Stomach (tissue), 8 donors: ENCODE measurements at regions not wholly inside any gene's neighbourhood (a gene's known extent, or its start where the extent isn't known, plus 50 kb on each side); places are given as distances from the start of the nearest gene placed in this dataset.

Source experiments
- DNase-seq, 2 donors: peaks; one replicate each; pipeline versions ENCODE4 v3.0.0 to v3.0.0-alpha.2; 2013 to 2019
- H3K27ac ChIP-seq, 5 donors: fragments of 200-600 bp in 4 of 5; sonication (generic) in 4 of 5; one replicate each; pipeline ENCODE4 v1.5.1; 2013 to 2019; ENCODE audit warnings: mild to moderate bottlenecking in 1 of 5, moderate library complexity in 1 of 5
- H3K27me3 ChIP-seq, 3 donors: fragments of 200-600 bp; sonication (generic); one replicate each; pipeline ENCODE4 v1.5.1; 2017 to 2019; ENCODE audit warnings: mixed run types in 1 of 3
- H3K36me3 ChIP-seq, 4 donors: fragments of 200-600 bp; sonication (generic); 1 replicate in 3 of 4; 2 replicates in 1 of 4; pipeline ENCODE4 v1.5.1; 2016 to 2019
- H3K4me1 ChIP-seq, 4 donors: fragments of 200-600 bp; sonication (generic); one replicate each; pipeline ENCODE4 v1.5.1; 2016 to 2019
- H3K4me3 ChIP-seq, 4 donors: fragments of 200-600 bp; sonication (generic) in 3 of 4; one replicate each; pipeline ENCODE4 v1.5.1; 2016 to 2019; ENCODE audit warnings: mild to moderate bottlenecking in 1 of 4
- H3K9me3 ChIP-seq, 4 donors: fragments of 200-600 bp; sonication (generic); one replicate each; pipeline ENCODE4 v1.5.1; 2016 to 2019
- EP300 ChIP-seq: sonication (generic); formaldehyde crosslinking; IDR thresholded peaks from one replicate; pipeline ENCODE4 v1.6.1; 2017; ENCODE audit warnings: antibody characterized with exemption
- POLR2A ChIP-seq, 4 donors: fragments of 450-650 bp; IDR thresholded peaks; one replicate each; pipeline ENCODE4 v1.6.1; 2016; ENCODE audit warnings: antibody characterized with exemption in 4 of 4, control low read depth in 2 of 4, mild to moderate bottlenecking in 1 of 4, moderate library complexity in 1 of 4
- POLR2AphosphoS5 ChIP-seq, 3 donors: sonication (generic); formaldehyde crosslinking; IDR thresholded peaks; one replicate each; pipeline ENCODE4 v1.6.1; 2016; ENCODE audit warnings: antibody characterized with exemption in 3 of 3
- WGBS, 5 donors: extraction: QIAGEN DNeasy Blood & Tissue Kit in 3 of 5; methylation state at CpG; one replicate each; pipeline versions ENCODE4 v1.1.5 to v1.1.7; 2013 to 2018; 5-methylcytosine and 5-hydroxymethylcytosine counted together
- intact Hi-C: fragments of 100-400 bp; cut with DNase I; formaldehyde crosslinking; loops from one replicate; pipeline ENCODE4 v1.15.1; 2023; ENCODE audit warnings: low total_unique reads
- TF ChIP-seq, protein P1 (sequence below), 7 experiments: fragments of 450-650 bp in 4 of 7; fragments of 200-600 bp in 3 of 7; sonication (generic) in 3 of 7; IDR thresholded peaks; one replicate each; pipeline ENCODE4 v1.5.1; 2016 to 2019; ENCODE audit warnings: antibody characterized with exemption in 7 of 7, control low read depth in 2 of 7, mild to moderate bottlenecking in 1 of 7
- donor health status: healthy with polysubstance abuse.
- donor health status: Bipolar disorder and iron deficiency.
- donor health status: healthy.

DNA sequence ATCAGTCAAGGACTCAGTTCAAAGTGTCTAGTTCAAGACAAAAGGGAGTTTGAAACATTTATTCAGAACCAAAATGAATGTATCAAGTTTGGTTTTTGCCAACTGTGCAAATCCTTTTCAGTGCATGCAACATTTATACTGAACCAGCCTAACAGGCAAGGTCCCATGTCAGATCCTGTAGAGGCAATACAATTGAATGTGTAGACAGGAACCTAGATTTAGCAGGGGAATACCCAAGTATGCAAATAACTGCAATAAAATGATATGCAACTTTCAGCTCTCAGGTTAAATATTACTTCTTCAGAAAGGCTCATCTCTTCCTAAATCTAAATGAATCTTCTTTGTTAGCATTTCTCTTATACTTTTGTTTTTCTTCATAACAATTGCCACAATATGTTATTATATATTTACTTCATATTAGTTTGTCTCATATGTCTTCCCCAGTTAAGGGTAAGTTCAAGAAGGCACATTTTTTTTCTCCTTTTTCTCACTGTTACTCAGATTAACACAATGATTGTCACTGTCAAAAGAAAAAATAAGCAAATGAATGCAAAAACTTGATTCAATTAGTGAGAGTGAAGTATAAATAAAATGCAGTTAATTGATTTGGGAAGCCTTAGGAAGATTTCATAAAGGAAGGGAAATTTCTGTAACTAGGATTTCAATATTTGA, 163.9 kb upstream of the RASA1 start:
- H3K4me1 ChIP-seq: no peaks in the 10 kb centered on the region
- no peaks in the 10 kb centered on the region for H3K9me3 ChIP-seq
- DNase-seq: no peak
- no peak overlapping the region for H3K4me3 ChIP-seq
- H3K36me3 ChIP-seq: no peaks in the 10 kb centered on the region
- intact Hi-C loops: no loop called here
- TF ChIP-seq POLR2A (IDR thresholded peaks at IDR 0.05) (no peak), EP300 (no peak), POLR2AphosphoS5 (IDR thresholded peaks at IDR 0.05) (no peak)
- TF ChIP-seq, protein P1, sequence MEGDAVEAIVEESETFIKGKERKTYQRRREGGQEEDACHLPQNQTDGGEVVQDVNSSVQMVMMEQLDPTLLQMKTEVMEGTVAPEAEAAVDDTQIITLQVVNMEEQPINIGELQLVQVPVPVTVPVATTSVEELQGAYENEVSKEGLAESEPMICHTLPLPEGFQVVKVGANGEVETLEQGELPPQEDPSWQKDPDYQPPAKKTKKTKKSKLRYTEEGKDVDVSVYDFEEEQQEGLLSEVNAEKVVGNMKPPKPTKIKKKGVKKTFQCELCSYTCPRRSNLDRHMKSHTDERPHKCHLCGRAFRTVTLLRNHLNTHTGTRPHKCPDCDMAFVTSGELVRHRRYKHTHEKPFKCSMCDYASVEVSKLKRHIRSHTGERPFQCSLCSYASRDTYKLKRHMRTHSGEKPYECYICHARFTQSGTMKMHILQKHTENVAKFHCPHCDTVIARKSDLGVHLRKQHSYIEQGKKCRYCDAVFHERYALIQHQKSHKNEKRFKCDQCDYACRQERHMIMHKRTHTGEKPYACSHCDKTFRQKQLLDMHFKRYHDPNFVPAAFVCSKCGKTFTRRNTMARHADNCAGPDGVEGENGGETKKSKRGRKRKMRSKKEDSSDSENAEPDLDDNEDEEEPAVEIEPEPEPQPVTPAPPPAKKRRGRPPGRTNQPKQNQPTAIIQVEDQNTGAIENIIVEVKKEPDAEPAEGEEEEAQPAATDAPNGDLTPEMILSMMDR (IDR thresholded peaks at IDR 0.05): no peak
- no peaks in the 10 kb centered on the region for H3K27me3 ChIP-seq
- H3K27ac ChIP-seq: no peak overlapping the region

DNA sequence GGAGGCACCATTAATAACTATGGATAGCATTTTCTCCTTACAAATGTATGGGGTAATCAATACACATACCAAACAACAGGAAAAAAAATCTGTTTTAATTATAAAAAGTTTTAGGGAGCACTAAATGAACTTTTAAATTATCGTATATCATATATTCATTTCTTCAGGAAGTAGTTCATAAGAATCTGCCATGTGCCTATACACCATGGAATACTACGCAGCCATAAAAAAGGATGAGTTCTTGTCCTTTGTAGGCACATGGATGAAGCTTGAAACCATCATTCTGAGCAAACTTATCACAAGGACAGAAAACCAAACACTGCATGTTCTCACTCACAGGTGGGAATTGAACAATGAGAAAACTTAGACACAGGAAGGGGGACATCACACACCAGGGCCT, 162.1 kb upstream of the RASA1 start:
- H3K4me3 ChIP-seq: no peak overlapping the region
- TF ChIP-seq EP300 (no peak), POLR2AphosphoS5 (IDR thresholded peaks at IDR 0.05) (no peak), POLR2A (IDR thresholded peaks at IDR 0.05) (no peak)
- TF ChIP-seq, protein P1 (IDR thresholded peaks at IDR 0.05): no peak
- no peaks in the 10 kb centered on the region for H3K9me3 ChIP-seq
- H3K36me3 ChIP-seq: no peaks in the 10 kb centered on the region
- H3K27ac ChIP-seq: no peak overlapping the region
- no peaks in the 10 kb centered on the region for H3K4me1 ChIP-seq
- intact Hi-C loops: no loop called here
- no peak for DNase-seq
- no peaks in the 10 kb centered on the region for H3K27me3 ChIP-seq
- WGBS, 5 donors: 47 to 77% (median 49%) methylated on average over 2 of the region's 2 CpGs

DNA sequence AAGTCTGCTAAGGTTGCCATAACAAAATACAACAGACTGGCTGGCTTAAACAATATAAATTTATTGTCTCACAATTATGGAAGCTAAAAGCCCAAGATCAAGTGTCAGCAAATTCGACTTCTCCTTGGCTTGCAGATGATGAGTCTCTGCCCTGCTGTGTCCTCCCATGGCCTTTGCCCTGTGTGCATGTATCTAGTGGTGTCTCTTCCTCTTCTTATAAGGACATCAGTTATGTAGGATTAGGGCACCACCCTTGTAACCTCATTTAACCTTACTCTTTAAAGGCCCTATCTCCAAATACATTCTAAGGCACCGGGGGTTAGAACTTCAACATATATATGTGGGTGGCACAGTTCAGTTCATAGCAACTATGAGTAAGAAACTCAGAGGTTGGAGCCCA, 157.9 kb upstream of the RASA1 start:
- WGBS, 5 donors: 77 to 91% (median 85%) methylated on average over 2 of the region's 2 CpGs
- no peak for DNase-seq
- Histone ChIP-seq H3K4me1 (no peaks in the 10 kb centered on the region), H3K4me3 (no peak overlapping the region), H3K9me3 (no peaks in the 10 kb centered on the region), H3K27me3 (no peaks in the 10 kb centered on the region), H3K36me3 (no peaks in the 10 kb centered on the region), H3K27ac (no peak overlapping the region)
- no peak for TF ChIP-seq EP300
- TF ChIP-seq, protein P1 (IDR thresholded peaks at IDR 0.05): no peak
- TF ChIP-seq POLR2AphosphoS5 (IDR thresholded peaks at IDR 0.05): no peak
- TF ChIP-seq POLR2A (IDR thresholded peaks at IDR 0.05): no peak
- intact Hi-C loops: no loop called here

DNA sequence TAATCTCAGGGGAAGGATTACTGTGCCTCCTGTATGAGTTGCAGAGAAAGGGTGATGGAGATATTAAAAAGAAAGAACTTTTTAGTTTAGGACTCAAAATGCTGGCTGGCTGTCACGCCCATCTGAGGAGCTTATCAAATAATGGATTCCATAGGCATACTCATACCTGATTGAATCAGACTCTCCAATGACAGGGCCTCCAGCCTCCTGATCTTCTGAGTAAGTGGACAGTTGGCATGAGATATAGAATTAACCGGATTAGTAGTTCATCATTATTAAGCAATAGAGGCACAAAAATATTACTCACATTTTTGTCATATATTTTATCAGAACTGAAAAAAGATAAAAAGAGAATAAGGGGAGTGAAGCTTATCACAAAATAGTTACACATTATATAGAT, 157.0 kb upstream of the RASA1 start:
- no peaks in the 10 kb centered on the region for H3K4me1 ChIP-seq
- intact Hi-C loops: no loop called here
- DNase-seq: no peak
- H3K27me3 ChIP-seq: no peaks in the 10 kb centered on the region
- H3K9me3 ChIP-seq: no peaks in the 10 kb centered on the region
- no peak overlapping the region for H3K27ac ChIP-seq
- 73 to 82% (median 80%) methylated on average over 2 of the region's 2 CpGs for WGBS, 5 donors
- H3K4me3 ChIP-seq: no peak overlapping the region
- no peak for TF ChIP-seq POLR2A (IDR thresholded peaks at IDR 0.05)
- TF ChIP-seq EP300: no peak
- no peak for TF ChIP-seq POLR2AphosphoS5 (IDR thresholded peaks at IDR 0.05)
- TF ChIP-seq, protein P1 (IDR thresholded peaks at IDR 0.05): no peak
- no peaks in the 10 kb centered on the region for H3K36me3 ChIP-seq
